Retina (tissue), 1 donor: ENCODE measurements at regions not wholly inside any gene's neighbourhood (a gene's known extent, or its start where the extent isn't known, plus 50 kb on each side); places are given as distances from the start of the nearest gene placed in this dataset.

Experiments used
- DNase-seq: peaks from one replicate; pipeline ENCODE4 v3.0.0-alpha.2; 2016

DNA sequence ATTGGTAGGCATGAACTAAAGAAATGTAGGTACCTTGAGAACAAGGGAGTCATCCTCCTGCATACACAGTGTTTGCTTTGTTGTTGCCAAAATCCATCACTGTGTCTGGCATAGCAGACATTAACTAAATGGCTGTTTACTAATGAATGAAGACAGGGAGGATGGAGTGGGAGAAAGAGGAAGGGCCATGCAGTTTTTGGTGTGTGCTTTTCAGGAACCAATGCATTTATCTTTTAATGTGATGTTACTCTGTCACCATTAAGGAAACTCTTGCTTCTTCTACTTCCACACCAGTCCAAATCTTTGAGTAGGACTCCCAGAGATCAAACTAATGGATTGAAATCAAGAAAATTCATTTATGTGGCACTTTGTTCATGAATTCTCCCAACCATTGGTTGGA, 55.6 kb upstream of the DUSP10 start:
- no peak for DNase-seq

DNA sequence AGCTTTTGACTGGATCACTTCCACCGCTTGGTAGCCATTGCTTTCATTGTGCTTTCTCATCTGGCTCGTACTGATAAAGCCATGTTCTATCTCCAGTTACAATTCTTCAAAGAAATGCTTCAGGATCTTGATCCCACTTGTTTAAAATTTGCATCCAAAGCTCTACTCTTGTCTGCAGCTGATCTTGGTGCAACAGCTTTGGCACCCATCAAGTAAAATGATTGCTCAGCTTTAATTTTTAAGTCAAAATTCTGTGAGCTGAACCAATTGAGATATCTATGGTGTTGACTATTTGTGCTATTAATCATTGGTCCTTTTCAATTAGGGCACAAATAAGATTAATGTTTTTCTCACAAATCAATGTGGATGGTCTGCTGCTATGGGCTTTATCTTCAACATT, 54.8 kb upstream of the DUSP10 start:
- no peak for DNase-seq

DNA sequence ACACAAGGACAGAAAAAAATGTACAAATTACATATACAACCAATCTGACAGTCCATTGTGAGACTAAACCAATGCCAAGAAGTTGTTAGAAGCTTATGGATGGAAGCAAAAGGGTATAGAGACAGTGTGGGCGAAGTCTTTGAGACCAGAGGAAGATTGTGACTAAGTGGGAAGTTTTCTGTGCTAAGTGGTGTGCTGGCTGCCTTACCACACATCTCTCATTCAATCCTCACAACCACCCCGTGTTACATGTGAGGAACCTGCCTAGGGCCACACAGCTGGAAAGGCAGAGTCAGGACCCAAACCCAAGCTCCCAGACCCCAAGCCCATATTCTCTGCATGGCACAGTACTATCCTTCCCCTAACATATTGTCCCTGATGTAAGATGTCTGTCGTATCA, 53.5 kb upstream of the DUSP10 start:
- DNase-seq: no peak

DNA sequence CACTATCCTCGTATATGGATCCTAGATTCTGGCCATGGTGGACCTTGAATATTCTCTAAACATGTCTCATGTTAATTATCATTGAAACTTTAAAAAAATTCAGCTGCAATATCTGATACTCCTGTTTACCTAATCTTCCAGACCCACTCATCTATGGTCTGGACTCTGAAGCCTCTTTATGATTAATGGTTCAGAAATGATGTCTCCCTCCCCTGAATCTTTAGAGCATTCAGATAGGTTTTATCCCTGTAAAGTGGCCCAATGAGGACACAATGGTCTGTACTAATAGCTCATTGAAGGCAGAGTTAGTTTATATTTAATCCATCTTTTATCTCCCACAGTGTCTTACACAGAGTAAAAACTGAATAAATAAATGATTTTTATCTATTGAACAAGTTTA, 53.0 kb upstream of the DUSP10 start:
- DNase-seq: no peak

DNA sequence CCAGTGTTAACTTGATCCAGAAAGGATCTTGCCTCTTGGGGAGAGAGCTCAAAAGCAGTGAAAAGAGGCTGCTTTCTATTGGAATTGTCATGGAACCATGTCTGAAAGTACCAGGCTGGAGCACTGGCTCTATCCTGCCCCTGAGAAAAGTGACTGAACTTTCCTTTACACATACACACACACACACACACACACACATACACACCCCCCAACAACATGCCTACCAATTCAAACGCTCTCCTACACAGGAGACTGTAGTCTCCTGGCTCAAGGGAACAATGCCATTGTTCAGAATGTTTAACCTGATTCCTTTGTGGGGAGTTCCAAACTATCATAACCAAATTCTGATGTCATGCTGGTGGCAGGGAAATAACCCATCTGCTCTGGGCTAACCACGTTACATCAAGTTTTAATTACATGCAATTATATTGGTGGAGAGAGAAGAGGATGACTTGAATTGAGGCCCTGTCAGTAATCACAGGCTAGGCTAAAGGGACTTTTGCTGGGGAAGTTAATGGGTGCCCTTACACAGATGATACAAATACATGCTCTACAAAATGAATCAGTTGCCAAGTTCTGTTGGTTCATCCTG, 52.3 kb upstream of the DUSP10 start:
- DNase-seq: no peak

DNA sequence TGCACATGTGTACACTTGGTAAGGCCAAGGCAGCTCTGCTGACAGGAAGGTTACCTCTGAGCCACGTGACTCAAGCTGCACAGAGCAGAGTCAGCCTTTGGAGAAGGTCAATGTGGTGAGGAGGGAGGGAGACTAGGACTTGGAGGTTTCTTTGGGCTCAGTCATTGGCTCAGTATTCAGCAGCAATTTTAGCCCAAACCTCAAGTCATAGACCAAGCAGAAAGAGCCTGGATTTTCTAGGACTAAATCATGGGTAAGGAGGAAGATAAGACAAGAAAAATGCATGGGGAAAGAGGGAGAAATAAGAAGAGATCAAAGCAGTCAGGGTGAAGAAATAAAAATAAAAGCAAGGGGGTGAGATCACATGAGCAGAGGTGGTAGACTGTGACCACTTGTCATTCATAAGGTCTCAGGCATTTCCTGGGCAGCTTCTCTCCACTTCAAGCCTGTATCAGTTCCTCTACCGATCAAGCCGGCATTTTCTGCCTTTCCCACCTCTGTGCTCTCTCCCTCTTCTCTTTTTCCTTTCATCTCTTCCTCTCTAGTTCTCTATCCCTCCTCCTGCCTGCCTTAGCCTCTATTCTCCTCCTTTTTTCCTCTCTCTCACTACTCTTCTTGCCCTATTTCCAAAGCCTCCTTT, 51.7 kb upstream of the DUSP10 start:
- no peak for DNase-seq

DNA sequence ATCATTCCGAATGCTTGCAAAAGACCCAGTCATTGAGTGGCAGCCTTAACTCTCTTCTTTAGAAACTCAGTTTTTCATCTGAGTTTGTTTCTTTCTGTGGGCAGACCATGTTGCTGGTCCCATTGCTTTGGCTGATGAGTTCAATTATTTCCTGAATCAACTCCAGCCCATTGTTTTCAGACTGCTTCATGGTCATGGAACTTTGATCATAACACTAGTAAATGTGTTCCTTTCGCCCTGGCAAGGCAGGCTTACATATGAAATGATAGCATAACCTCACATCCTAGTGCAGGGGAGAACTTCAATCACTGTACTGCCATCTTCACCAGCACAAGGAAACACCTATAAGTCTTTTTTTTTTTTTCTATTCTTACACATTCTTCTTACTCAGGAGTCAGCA, 50.0 kb upstream of the DUSP10 start:
- DNase-seq: no peak
